ENCODE measurements at regions not wholly inside any gene's neighbourhood (a gene's known extent, or its start where the extent isn't known, plus 50 kb on each side); places are given as distances from the start of the nearest gene placed in this dataset.

DNA sequence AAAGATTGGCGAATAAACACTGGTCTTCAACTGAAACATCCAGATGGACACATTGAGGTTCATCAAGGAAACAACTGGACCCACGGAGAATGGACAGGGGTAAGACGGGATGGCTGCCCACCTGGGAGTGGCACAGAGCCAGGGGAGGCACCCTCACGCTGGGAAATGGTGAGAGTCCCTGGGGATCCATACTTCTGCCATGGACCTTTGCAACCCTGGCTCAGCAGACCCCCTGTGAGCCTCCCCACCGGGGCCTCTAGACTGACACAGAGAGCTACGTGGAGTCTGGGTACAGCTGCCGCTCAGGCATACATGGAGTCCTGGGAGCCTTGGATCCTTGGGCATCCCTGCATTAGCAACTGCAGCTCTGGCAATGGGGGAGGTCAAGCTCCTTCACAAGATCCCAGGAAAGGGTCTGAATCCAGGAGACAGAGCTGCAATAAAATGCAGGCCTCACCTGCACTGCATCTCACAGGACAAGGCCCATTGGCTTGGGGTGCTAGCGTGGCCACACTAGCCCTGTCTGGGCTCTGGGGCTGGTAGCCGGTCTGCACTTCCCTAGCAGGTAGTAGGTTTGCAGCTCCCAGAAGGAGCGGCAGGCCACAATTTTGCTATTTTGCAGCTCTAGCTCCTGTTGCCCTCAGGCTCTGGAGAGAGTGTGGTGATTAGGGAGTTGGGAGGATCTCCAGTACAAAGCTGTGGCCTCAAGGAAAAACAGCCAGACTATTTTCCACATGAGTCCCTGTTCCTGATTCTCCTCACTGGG is 496.4 kb upstream of the LRRC4C start:
- no peak for DNase-seq (ENCODE audit: low read depth, low spot score)
- no peak for ATAC-seq
- no TSS peak for BruUV-seq (replicated peaks)
- ChIA-PET POLR2A (no interaction called here), CTCF (no interaction called here)
- Histone ChIP-seq H3K4me1 (ENCODE audit: control insufficient read depth, insufficient read depth, low read length) (no peaks in the 10 kb centered on the region), H3K36me3 (ENCODE audit: control insufficient read depth, insufficient read depth, low read length) (no peaks in the 10 kb centered on the region), H3K27ac (ENCODE audit: low read length) (no peak overlapping the region), H3K9me3 (ENCODE audit: control insufficient read depth, insufficient read depth, low read depth, low read length) (no peaks in the 10 kb centered on the region), H3K27me3 (ENCODE audit: control insufficient read depth, insufficient read depth, low read length) (no peaks in the 10 kb centered on the region), H3K4me3 (ENCODE audit: low read depth in 2 of 2, low read length in 2 of 2) (no peak overlapping the region)
- TF ChIP-seq CTCF (IDR thresholded peaks at IDR 0.05) (no peak), TCF7L2 (IDR thresholded peaks at IDR 0.05; ENCODE audit: low read depth, low read length) (no peak), POLR2AphosphoS5 (IDR thresholded peaks at IDR 0.05; ENCODE audit: low read depth, low read length) (no peak), SIN3A (IDR thresholded peaks at IDR 0.05; ENCODE audit: borderline replicate concordance, insufficient read depth, low read depth, low read length) (no peak)
- TF ChIP-seq, protein P1, sequence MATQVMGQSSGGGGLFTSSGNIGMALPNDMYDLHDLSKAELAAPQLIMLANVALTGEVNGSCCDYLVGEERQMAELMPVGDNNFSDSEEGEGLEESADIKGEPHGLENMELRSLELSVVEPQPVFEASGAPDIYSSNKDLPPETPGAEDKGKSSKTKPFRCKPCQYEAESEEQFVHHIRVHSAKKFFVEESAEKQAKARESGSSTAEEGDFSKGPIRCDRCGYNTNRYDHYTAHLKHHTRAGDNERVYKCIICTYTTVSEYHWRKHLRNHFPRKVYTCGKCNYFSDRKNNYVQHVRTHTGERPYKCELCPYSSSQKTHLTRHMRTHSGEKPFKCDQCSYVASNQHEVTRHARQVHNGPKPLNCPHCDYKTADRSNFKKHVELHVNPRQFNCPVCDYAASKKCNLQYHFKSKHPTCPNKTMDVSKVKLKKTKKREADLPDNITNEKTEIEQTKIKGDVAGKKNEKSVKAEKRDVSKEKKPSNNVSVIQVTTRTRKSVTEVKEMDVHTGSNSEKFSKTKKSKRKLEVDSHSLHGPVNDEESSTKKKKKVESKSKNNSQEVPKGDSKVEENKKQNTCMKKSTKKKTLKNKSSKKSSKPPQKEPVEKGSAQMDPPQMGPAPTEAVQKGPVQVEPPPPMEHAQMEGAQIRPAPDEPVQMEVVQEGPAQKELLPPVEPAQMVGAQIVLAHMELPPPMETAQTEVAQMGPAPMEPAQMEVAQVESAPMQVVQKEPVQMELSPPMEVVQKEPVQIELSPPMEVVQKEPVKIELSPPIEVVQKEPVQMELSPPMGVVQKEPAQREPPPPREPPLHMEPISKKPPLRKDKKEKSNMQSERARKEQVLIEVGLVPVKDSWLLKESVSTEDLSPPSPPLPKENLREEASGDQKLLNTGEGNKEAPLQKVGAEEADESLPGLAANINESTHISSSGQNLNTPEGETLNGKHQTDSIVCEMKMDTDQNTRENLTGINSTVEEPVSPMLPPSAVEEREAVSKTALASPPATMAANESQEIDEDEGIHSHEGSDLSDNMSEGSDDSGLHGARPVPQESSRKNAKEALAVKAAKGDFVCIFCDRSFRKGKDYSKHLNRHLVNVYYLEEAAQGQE (IDR thresholded peaks at IDR 0.05; ENCODE audit: insufficient read depth in 1 of 2, low read depth in 2 of 2, low read length in 1 of 2), result no peak
- intact Hi-C loops (cut with micrococcal nuclease; ENCODE audit: unreplicated experiment) (no loop called here), in situ Hi-C loops (cut with HindIII; ENCODE audit: low pct_unique_long_range_greater_than_20kb, low sequenced_read_pairs) (no loop called here)

DNA sequence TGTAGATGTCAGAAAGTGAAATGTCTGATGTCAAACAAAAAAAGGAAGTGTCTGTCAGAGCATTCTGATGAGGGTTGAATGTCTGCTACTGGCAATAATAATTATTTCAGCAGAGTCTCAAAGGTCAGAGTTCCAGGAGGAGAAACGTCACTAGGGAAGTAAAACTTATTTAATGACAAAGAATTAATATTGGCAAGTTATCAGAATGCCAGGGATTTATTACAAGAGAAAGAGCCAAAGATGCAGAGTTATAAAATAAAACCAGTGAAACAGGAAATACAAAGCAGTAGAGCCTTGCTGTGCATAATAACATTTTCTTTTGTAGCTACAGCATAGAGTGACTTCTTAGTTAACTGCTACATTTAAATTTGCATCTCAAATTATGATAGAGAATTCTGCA is 504.0 kb upstream of the LRRC4C start:
- in situ Hi-C loops (cut with HindIII; ENCODE audit: low pct_unique_long_range_greater_than_20kb, low sequenced_read_pairs) (no loop called here), intact Hi-C loops (cut with micrococcal nuclease; ENCODE audit: unreplicated experiment) (no loop called here)
- no peaks in the 10 kb centered on the region for H3K36me3 ChIP-seq (ENCODE audit: control insufficient read depth, insufficient read depth, low read length)
- ATAC-seq (no peak), DNase-seq (ENCODE audit: low read depth, low spot score) (no peak)
- TF ChIP-seq, protein P1 (IDR thresholded peaks at IDR 0.05; ENCODE audit: insufficient read depth in 1 of 2, low read depth in 2 of 2, low read length in 1 of 2), result no peak
- TF ChIP-seq CTCF (IDR thresholded peaks at IDR 0.05), result no peak
- TF ChIP-seq TCF7L2 (IDR thresholded peaks at IDR 0.05; ENCODE audit: low read depth, low read length), result no peak
- TF ChIP-seq POLR2AphosphoS5 (IDR thresholded peaks at IDR 0.05; ENCODE audit: low read depth, low read length), result no peak
- TF ChIP-seq SIN3A (IDR thresholded peaks at IDR 0.05; ENCODE audit: borderline replicate concordance, insufficient read depth, low read depth, low read length), result no peak
- H3K4me1 ChIP-seq (ENCODE audit: control insufficient read depth, insufficient read depth, low read length), result no peaks in the 10 kb centered on the region
- no peaks in the 10 kb centered on the region for H3K9me3 ChIP-seq (ENCODE audit: control insufficient read depth, insufficient read depth, low read depth, low read length)
- no peaks in the 10 kb centered on the region for H3K27me3 ChIP-seq (ENCODE audit: control insufficient read depth, insufficient read depth, low read length)
- ChIA-PET POLR2A (no interaction called here), CTCF (no interaction called here)
- H3K4me3 ChIP-seq (ENCODE audit: low read depth in 2 of 2, low read length in 2 of 2), result no peak overlapping the region
- H3K27ac ChIP-seq (ENCODE audit: low read length), result no peak overlapping the region
- BruUV-seq (replicated peaks), result no TSS peak

Data from Panc1 (cell line).